ENCODE measurements at regions not wholly inside any gene's neighbourhood (a gene's known extent, or its start where the extent isn't known, plus 50 kb on each side); places are given as distances from the start of the nearest gene placed in this dataset.
"Not testable (repeated sequence)": the region's sequence is repeated elsewhere in the genome, so short reads cannot be mapped to it uniquely, and the experiment has no call there.

DNA sequence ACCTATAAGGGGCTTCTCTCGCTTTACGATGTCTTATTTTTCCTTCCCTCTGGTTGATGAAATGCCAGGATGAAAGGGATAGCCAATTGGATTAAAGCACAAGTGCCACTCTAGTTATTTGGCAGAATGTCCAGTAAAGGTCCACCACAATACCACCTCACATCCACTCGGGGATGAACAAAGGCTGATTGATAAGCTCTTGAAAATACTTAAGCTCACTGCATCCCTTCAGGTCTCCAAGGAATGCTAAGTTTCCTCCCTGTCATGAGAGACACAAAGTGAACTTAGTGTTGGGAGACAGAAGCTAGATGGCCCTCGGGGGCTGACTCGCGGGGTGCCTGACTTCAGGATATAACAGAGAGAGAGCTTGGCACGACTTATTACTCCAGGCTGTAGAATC lies 185.9 kb upstream of the ZNF644 start:
- DNase-seq = not testable (repeated sequence)

DNA sequence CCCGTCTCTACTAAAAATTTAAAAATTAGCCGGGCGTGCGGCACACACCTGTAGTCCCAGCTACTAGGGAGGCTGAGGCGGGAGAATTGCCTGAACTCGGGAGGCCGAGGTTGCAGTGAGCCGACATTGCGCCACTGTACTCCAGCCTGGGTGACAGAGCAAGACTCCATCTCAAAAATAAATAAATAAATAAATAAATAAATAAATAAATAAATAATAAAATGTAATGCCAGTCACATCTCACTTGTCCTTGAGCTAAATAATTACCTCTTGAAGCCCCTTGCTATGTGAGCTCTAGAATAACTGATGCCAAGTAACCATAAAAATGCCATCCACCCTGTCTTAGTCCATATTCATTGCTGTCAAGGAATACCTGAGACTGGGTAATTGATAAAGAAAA lies 182.3 kb upstream of the ZNF644 start:
- not testable (repeated sequence) for DNase-seq

GRCh38 chr1:91201694-91202093 lies 179.9 kb upstream of the ZNF644 start:
- no peak for DNase-seq

- DNase-seq = no peak
These were observed 179.3 kb upstream of the ZNF644 start for GRCh38 chr1:91201176-91201575.

DNA sequence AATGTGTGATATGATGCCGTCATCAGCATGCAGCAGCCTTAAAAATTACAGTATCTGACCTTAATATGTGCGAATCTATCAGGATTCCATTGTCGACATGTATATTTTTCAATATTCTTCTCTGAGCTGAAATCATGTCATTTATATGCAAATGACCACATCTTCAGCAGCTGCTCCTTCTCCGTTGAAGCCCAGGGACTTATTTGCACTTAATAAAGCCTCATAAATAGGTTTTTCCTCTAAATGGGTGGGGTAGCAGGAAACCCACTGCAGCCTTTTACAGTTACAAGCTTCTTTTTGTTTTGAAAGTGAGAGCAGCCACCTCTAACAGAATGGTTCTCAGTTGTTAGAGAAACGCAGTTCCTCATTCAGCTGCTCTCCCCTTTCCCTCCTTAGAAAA lies 178.8 kb upstream of the ZNF644 start:
- no peak for DNase-seq

- DNase-seq = no peak
These were observed 178.2 kb upstream of the ZNF644 start for GRCh38 chr1:91199988-91200387.

GRCh38 chr1:91190996-91191395 lies 169.2 kb upstream of the ZNF644 start:
- DNase-seq = no peak

- no peak for DNase-seq
These were observed 167.3 kb upstream of the ZNF644 start for GRCh38 chr1:91189096-91189495.

DNA sequence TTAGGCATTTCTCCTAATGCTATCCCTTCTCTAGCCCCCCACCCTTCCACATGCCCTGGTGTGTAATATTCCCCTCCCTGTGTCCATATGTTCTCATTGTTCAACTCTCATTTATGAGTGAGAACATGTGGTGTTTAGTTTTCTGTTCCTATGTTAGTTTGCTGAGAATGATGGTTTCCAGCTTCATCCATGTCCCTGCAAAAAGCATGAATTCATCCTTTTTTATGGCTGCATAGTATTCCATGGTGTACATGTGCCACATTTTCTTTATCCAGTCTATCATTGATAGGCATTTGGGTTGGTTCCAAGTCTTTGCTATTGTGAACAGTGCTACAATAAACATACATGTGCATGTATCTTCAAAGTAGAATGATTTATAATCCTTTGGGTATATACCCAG lies 161.0 kb upstream of the ZNF644 start:
- not testable (repeated sequence) for DNase-seq

- DNase-seq = no peak
These were observed 154.4 kb upstream of the ZNF644 start for GRCh38 chr1:91176250-91176649.

DNA sequence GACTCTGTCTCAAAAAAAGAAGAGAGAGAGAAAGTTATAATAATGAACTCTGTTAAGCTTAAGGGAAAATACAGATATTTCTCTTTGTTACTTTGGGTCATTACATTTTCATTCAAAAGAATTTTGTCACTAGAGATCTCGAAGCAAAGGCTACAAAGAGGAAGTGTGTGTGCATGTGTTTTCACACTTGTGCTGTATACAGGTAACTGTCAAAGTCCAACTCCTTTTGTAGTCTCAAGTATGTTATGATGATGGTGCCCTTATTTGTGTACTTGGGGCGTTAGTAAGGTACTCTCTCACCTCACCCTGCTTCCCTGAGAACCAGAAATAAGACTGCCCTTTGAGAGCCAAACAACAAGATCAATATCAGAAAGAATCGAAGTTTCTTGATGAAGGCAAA lies 152.9 kb upstream of the ZNF644 start:
- DNase-seq = no peak

GRCh38 chr1:91173346-91173890 lies 151.6 kb upstream of the ZNF644 start:
- DNase-seq = no peak

DNA sequence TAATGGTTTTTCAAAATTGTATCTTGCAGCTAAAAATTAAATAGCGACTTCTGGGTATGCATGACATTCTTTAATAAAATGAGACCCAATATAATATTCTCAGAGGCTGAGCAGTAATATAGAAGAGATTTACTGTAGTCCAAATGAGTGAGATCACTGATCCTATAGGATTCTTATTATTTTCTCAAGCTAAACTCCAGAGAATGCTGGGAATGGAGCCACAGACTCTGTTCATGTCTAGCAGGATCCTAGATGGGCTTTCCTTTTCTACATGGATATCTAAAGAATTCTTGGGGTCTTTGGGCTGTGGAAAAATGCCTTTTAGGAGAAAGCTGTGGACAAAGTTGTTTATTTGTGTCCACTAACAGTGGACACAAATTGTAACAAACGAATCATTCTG lies 150.7 kb upstream of the ZNF644 start:
- no peak for DNase-seq

GRCh38 chr1:91171898-91172297 lies 150.1 kb upstream of the ZNF644 start:
- DNase-seq = no peak

DNA sequence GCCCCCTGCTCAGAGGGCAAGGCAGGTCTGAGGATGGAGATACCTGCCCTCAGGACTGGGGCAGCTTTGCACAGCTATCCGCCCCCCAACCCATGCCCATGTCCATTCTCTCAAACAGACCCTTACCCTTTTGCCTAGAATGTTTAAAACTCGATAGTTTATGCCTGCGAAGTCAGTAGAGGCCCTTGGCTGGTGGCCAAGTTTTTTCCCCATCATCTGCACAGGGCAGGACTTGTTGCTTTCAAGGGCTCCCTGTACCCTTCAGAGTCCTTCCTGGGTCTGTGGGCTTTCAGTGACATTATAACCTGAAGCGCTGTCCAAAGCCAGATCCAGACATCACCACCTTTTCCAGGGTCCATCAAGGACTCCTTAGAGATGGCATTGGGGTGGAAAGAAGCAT lies 148.7 kb upstream of the ZNF644 start:
- DNase-seq = no peak

- peak; percentile 51 for DNase-seq
These were observed 144.4 kb upstream of the ZNF644 start for GRCh38 chr1:91166106-91166712.

GRCh38 chr1:91165033-91165654 lies 143.3 kb upstream of the ZNF644 start:
- peak; percentile 69 for DNase-seq

DNA sequence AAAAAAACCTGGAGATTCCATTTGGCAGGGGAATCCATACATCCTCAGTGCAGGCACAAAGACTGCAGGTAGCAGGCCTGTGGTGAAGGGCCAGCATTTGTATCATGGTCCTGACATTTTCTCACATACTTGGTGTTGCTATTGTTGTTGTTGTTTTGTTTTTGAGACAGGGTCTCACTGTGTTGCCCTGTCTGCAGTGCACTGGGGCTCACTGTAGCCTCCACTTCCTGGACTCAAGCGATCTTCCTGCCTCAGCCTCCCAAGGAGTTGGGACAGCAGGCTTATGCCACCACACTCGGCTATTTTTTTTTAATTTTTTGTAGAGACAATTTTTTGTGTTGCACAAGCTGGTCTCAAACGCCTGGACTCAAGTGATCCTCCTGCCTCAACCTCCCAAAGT lies 140.8 kb upstream of the ZNF644 start:
- no peak for DNase-seq

DNA sequence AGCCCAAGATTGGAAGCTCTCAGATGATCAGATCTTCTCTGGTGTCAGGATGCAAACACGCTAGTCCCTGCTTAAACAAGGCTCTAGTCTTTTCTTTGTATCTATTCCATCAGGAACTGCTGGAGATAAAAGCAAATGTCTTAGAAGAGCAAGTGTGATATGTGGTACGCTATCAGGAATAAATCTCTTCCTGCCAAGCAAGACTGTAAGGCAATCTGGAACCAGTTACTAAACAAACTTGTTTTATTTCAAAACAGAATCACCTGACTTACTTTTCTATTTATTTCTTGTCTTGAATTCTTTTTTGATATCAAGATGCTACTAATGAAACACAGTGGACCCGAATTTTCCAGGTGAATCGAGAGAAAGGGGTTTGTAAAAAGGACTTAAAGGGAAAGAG lies 139.9 kb upstream of the ZNF644 start:
- DNase-seq = no peak

DNA sequence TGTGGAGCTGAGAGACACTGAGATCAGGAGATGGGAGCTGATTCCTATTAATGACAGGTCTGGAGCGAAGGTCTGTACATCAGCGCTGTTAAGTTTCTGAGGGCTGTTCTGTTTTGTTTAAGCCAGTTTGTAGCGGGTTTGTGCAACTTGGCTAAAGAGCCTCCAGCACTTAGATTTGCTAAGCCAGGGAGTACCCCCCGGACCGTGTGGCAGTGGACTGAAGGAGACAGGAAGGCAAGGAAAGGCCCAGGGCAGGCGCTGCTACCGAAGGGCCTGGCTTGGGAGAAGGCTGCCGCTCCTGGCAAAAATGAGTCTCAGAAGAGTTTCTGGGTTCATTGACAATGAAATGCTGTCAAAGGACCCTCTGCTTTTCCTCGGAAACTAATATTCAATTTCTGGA lies 139.3 kb upstream of the ZNF644 start:
- no peak for DNase-seq

- no peak for DNase-seq
These were observed 138.7 kb upstream of the ZNF644 start for GRCh38 chr1:91160363-91161075.

GRCh38 chr1:91153341-91153740 lies 131.5 kb upstream of the ZNF644 start:
- DNase-seq = no peak

DNA sequence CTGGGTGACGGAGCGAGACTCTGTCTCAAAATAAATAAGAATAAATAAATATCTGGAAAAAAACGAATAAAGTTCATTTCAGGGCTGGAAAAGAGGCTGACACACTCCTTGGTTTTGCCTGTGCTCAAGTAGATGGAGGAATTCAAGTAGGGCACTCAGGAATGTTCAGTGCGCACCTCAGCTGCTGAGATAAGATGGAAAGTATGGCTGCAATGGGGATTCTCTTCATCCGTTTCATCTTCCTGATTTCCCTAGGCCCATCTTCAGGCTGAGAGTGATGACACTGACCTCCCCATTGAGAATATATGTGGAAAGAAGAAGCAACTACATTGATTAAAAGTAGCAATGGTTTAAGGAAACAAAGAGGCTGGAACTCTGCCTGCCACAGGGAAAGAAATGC lies 130.5 kb upstream of the ZNF644 start:
- DNase-seq = no peak

GRCh38 chr1:91151702-91152101 lies 129.9 kb upstream of the ZNF644 start:
- DNase-seq = no peak

All from NCI-H2107 (cell line).